ENCODE measurements at regions not wholly inside any gene's neighbourhood (a gene's known extent, or its start where the extent isn't known, plus 50 kb on each side); places are given as distances from the start of the nearest gene placed in this dataset.

GRCh38 chr4:141340458-141340857 lies 119.8 kb downstream of the ZNF330 start:
- 86 to 100% methylated on average over 1 to 2 of the region's 2 CpGs for WGBS, 2 donors (ENCODE audit: low coverage in 1 of 2)
- TF ChIP-seq EP300 (IDR thresholded peaks at IDR 0.05; ENCODE audit: low read depth) (no peak), POLR2AphosphoS5 (IDR thresholded peaks at IDR 0.05) (no peak), POLR2A (IDR thresholded peaks at IDR 0.05) (no peak), CTCF (IDR thresholded peaks at IDR 0.05) (no peak)
- Histone ChIP-seq H3K9me3 (no peaks in the 10 kb centered on the region), H3K4me3 (no peak overlapping the region), H3K27ac (no peak overlapping the region), H3K4me1 (no peaks in the 10 kb centered on the region), H3K27me3 (no peaks in the 10 kb centered on the region), H3K36me3 (no peaks in the 10 kb centered on the region)
- intact Hi-C loops (cut with DNase I; ENCODE audit: low total_unique reads) = no loop called here
- DNase-seq = no peak
- in situ Hi-C loops (cut with MboI; ENCODE audit: low pct_ligation_motif_present in 1 of 4, low pct_unique_long_range_greater_than_20kb in 1 of 4, low sequenced_read_pairs in 3 of 4) = no loop called here

- WGBS, 2 donors (ENCODE audit: low coverage in 1 of 2) = 0% methylated on average over 1 of the region's 1 CpG
- no peaks in the 10 kb centered on the region for H3K27me3 ChIP-seq
- H3K27ac ChIP-seq = no peak overlapping the region
- TF ChIP-seq EP300 (IDR thresholded peaks at IDR 0.05; ENCODE audit: low read depth) (no peak), POLR2AphosphoS5 (IDR thresholded peaks at IDR 0.05) (no peak), CTCF (IDR thresholded peaks at IDR 0.05) (peak; percentile 50 to 62 (median 56)), POLR2A (IDR thresholded peaks at IDR 0.05) (no peak)
- no peaks in the 10 kb centered on the region for H3K36me3 ChIP-seq
- H3K4me3 ChIP-seq = no peak overlapping the region
- in situ Hi-C loops (cut with MboI; ENCODE audit: low pct_ligation_motif_present in 1 of 4, low pct_unique_long_range_greater_than_20kb in 1 of 4, low sequenced_read_pairs in 3 of 4) (no loop called here), intact Hi-C loops (cut with DNase I; ENCODE audit: low total_unique reads) (no loop called here)
- H3K4me1 ChIP-seq = peaks cover 10 to 22% (median 15%) of the 10 kb centered on the region in 4 donors
- DNase-seq = no peak
- no peaks in the 10 kb centered on the region for H3K9me3 ChIP-seq
These were observed 125.4 kb downstream of the ZNF330 start for GRCh38 chr4:141346144-141346543.

- no peak overlapping the region for H3K27ac ChIP-seq
- peaks cover 10 to 32% (median 15%) of the 10 kb centered on the region in 4 donors for H3K4me1 ChIP-seq
- no peaks in the 10 kb centered on the region for H3K27me3 ChIP-seq
- 54 to 61% methylated on average over 2 of the region's 2 CpGs for whole genome bisulfite sequencing, 2 donors (ENCODE audit: low coverage in 1 of 2)
- H3K9me3 ChIP-seq = no peaks in the 10 kb centered on the region
- in situ Hi-C loops (cut with MboI; ENCODE audit: low pct_ligation_motif_present in 1 of 4, low pct_unique_long_range_greater_than_20kb in 1 of 4, low sequenced_read_pairs in 3 of 4) = no loop called here
- intact Hi-C loops (cut with DNase I; ENCODE audit: low total_unique reads) = no loop called here
- H3K4me3 ChIP-seq = no peak overlapping the region
- DNase-seq = no peak
- H3K36me3 ChIP-seq = no peaks in the 10 kb centered on the region
- TF ChIP-seq POLR2A (IDR thresholded peaks at IDR 0.05) = no peak
- no peak for TF ChIP-seq EP300 (IDR thresholded peaks at IDR 0.05; ENCODE audit: low read depth)
- no peak for TF ChIP-seq CTCF (IDR thresholded peaks at IDR 0.05)
- TF ChIP-seq POLR2AphosphoS5 (IDR thresholded peaks at IDR 0.05) = no peak
These were observed 127.0 kb downstream of the ZNF330 start for GRCh38 chr4:141347684-141348083.

GRCh38 chr4:141348125-141348524 lies 127.4 kb downstream of the ZNF330 start:
- no peak for TF ChIP-seq EP300 (IDR thresholded peaks at IDR 0.05; ENCODE audit: low read depth)
- TF ChIP-seq POLR2AphosphoS5 (IDR thresholded peaks at IDR 0.05) = no peak
- TF ChIP-seq CTCF (IDR thresholded peaks at IDR 0.05) = no peak
- no peak for TF ChIP-seq POLR2A (IDR thresholded peaks at IDR 0.05)
- Histone ChIP-seq H3K27ac (peak overlapping the region in 2 of 4 donors; percentile 12 to 34), H3K4me3 (no peak overlapping the region), H3K9me3 (no peaks in the 10 kb centered on the region), H3K36me3 (no peaks in the 10 kb centered on the region), H3K4me1 (peaks cover 10 to 36% (median 15%) of the 10 kb centered on the region in 4 donors), H3K27me3 (no peaks in the 10 kb centered on the region)
- 70 to 73% methylated on average over 2 of the region's 2 CpGs for WGBS, 2 donors (ENCODE audit: low coverage in 1 of 2)
- DNase-seq = no peak
- in situ Hi-C loops (cut with MboI; ENCODE audit: low pct_ligation_motif_present in 1 of 4, low pct_unique_long_range_greater_than_20kb in 1 of 4, low sequenced_read_pairs in 3 of 4) (no loop called here), intact Hi-C loops (cut with DNase I; ENCODE audit: low total_unique reads) (no loop called here)
